Peyer's patch (tissue), 4 donors: ENCODE measurements at regions not wholly inside any gene's neighbourhood (a gene's known extent, or its start where the extent isn't known, plus 50 kb on each side); places are given as distances from the start of the nearest gene placed in this dataset.

Source experiments
- POLR2A ChIP-seq, 2 donors: fragments of 450-650 bp; IDR thresholded peaks; one replicate each; pipeline ENCODE4 v1.5.1; 2017; ENCODE audit warnings: antibody characterized with exemption in 2 of 2, mild to moderate bottlenecking in 2 of 2, moderate library complexity in 2 of 2
- TF ChIP-seq, protein P1 (sequence below), 6 experiments: fragments of 450-650 bp in 4 of 6; fragments of 200-600 bp in 2 of 6; sonication (generic) in 1 of 6; IDR thresholded peaks; one replicate each; pipeline ENCODE4 v1.5.1; 2017 to 2019; ENCODE audit warnings: antibody characterized with exemption in 6 of 6, mild to moderate bottlenecking in 3 of 6, moderate library complexity in 1 of 6

DNA sequence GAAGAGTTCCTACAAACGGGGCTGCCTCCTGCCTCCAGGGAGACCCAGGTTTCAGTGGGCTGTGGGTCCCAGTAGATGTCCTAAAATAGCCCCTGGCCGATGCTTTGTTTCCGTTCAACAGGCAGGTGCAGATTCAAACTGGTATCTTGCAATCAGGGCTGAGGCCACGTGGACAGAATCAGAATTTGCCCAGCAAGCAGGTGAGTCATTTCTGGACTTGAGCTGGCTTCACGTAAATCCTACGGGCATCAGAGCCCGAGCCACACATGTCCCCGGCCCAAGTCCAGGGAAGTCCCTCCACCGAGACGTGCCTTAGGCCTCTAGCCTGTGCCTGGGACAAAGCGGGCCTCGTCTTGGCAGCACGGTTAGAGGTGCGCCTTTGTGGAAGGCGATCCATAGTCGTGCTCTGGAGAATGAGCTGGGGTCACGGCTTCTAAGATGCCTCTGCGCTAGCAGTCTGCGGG, 101.6 kb upstream of the FRMD1 start:
- TF ChIP-seq, protein P1, sequence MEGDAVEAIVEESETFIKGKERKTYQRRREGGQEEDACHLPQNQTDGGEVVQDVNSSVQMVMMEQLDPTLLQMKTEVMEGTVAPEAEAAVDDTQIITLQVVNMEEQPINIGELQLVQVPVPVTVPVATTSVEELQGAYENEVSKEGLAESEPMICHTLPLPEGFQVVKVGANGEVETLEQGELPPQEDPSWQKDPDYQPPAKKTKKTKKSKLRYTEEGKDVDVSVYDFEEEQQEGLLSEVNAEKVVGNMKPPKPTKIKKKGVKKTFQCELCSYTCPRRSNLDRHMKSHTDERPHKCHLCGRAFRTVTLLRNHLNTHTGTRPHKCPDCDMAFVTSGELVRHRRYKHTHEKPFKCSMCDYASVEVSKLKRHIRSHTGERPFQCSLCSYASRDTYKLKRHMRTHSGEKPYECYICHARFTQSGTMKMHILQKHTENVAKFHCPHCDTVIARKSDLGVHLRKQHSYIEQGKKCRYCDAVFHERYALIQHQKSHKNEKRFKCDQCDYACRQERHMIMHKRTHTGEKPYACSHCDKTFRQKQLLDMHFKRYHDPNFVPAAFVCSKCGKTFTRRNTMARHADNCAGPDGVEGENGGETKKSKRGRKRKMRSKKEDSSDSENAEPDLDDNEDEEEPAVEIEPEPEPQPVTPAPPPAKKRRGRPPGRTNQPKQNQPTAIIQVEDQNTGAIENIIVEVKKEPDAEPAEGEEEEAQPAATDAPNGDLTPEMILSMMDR (IDR thresholded peaks at IDR 0.05) = no peak
- no peak for TF ChIP-seq POLR2A (IDR thresholded peaks at IDR 0.05)
